ENCODE measurements at regions not wholly inside any gene's neighbourhood (a gene's known extent, or its start where the extent isn't known, plus 50 kb on each side); places are given as distances from the start of the nearest gene placed in this dataset.
"Not testable (repeated sequence)": the region's sequence is repeated elsewhere in the genome, so short reads cannot be mapped to it uniquely, and the experiment has no call there.

DNA sequence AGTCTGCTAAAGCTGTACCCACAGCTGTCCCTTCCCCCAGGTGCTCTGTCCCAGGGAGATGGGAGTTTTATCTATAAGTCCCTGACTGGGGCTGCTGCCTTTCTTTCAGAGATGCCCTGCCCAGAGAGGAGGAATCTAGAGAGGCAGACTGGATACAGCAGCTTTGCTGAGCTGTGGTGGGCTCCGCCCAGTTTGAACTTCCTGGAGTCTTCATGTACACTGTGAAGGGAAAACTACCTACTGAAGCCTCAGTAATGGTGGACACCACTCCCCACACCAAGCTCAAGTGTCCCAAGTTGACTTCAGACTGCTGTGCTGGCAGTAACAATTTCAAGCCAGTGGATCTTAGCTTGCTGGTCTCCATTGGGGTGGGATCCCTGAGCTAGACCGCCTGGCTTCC lies 75.3 kb downstream of the NFKBIZ start:
- TF ChIP-seq POLR2A, POLR2AphosphoS5 (IDR thresholded peaks at IDR 0.05): not testable (repeated sequence)
- TF ChIP-seq, protein P1, sequence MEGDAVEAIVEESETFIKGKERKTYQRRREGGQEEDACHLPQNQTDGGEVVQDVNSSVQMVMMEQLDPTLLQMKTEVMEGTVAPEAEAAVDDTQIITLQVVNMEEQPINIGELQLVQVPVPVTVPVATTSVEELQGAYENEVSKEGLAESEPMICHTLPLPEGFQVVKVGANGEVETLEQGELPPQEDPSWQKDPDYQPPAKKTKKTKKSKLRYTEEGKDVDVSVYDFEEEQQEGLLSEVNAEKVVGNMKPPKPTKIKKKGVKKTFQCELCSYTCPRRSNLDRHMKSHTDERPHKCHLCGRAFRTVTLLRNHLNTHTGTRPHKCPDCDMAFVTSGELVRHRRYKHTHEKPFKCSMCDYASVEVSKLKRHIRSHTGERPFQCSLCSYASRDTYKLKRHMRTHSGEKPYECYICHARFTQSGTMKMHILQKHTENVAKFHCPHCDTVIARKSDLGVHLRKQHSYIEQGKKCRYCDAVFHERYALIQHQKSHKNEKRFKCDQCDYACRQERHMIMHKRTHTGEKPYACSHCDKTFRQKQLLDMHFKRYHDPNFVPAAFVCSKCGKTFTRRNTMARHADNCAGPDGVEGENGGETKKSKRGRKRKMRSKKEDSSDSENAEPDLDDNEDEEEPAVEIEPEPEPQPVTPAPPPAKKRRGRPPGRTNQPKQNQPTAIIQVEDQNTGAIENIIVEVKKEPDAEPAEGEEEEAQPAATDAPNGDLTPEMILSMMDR (IDR thresholded peaks at IDR 0.05): not testable (repeated sequence)
